ENCODE measurements at regions not wholly inside any gene's neighbourhood (a gene's known extent, or its start where the extent isn't known, plus 50 kb on each side); places are given as distances from the start of the nearest gene placed in this dataset.
"Not testable (repeated sequence)": the region's sequence is repeated elsewhere in the genome, so short reads cannot be mapped to it uniquely, and the experiment has no call there.

DNA sequence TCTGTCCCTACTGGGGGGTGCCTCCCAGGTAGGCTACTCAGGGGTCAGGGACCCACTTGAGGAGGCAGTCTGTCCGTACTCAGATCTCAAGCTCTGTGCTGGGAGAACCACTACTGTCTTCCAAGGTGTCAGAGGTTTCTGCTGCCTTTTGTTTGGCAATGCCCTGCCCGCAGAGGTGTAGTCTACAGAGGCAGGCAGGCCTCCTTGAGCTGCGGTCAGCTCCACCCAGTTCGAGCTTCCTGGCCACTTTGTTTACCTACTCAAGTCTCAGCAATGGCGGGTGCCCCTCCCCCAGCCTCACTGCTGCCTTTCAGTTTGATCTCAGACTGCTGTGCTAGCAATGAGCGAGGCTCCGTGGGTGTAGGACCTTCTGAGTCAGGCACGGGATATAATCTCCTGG lies 263.1 kb upstream of the DAB2 start:
- not testable (repeated sequence) for H3K4me1 Mint-ChIP-seq, H3K36me3 Mint-ChIP-seq

DNA sequence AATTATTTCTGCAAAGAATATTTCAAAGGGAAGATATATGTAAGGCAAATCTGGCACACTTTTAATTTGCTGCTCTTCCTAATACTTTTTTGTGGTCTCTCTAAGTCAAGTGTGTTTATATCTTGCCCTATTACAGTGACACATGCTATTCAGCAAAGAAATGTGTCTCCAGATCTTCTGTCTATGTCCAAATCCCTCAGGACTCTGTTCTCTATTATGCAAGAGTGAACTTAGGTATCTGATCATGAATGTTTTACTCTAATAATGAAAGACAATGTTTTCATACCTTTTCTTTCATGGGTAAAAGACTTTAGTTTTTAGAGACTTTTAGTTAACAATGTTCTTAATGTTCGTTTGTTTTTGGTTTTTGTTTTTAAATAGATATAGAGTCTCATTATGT lies 255.4 kb upstream of the DAB2 start:
- no peaks in the 10 kb centered on the region for H3K9me3 Mint-ChIP-seq
- no peak overlapping the region for H3K4me3 Mint-ChIP-seq
- no peak for ATAC-seq (replicated peaks)

More for the DNA sequence above, 263.1 kb upstream of the DAB2 start:
- not testable (repeated sequence) for H3K4me3 Mint-ChIP-seq; H3K9me3 Mint-ChIP-seq; ATAC-seq (replicated peaks); DNase-seq; H3K27ac Mint-ChIP-seq
- H3K27me3 Mint-ChIP-seq, result peaks cover 16 to 27% of the 10 kb centered on the region in 2 donors

DNA sequence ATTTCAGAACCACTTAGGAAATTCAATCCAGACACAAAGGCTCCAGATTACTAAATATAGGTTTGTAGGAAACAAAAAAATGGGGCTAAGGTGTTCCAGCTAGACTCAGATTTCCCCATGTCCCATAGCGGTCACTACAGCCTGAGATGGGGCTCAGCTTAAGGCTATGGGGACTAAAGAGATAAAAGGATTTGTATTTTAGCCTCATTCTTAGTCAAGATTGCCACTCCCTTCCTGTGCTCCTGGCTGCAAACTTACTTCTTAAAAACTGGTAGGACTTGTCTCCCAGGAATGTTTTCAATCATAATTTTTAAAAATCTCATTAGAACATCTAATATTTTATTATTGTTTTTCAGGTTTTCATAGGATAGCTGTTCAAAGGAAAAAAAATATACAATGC lies 253.8 kb upstream of the DAB2 start:
- no peak for DNase-seq
- Mint-ChIP-seq H3K4me1 (no peaks in the 10 kb centered on the region), H3K36me3 (no peaks in the 10 kb centered on the region), H3K27ac (no peak overlapping the region), H3K27me3 (peaks cover 4 to 6% of the 10 kb centered on the region in 2 donors), H3K4me3 (no peak overlapping the region), H3K9me3 (no peaks in the 10 kb centered on the region)
- ATAC-seq (replicated peaks), result no peak

More for the DNA sequence above, 255.4 kb upstream of the DAB2 start:
- H3K36me3 Mint-ChIP-seq, result no peaks in the 10 kb centered on the region
- no peaks in the 10 kb centered on the region for H3K4me1 Mint-ChIP-seq
- peaks cover 3 to 6% of the 10 kb centered on the region in 2 donors for H3K27me3 Mint-ChIP-seq
- no peak for DNase-seq
- no peak overlapping the region for H3K27ac Mint-ChIP-seq

DNA sequence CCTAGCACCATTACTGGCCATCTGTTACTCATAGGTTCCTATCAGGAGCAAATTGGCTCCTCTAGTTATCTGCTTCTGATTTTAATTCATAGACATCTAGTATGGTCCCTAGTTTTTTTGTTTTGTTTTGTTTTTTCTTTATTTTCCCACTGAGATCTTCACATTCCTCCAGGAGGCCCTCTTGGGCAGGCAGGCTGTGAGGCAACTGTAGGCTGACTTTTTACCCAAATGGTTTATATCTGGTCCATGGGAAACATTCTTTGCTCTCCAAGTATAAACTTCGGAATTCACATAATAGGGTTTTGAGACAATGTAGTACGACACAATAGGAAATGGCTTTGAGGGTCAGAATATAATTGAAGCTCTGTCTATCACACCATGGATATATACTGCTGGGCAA lies 250.9 kb upstream of the DAB2 start:
- DNase-seq, result no peak
- H3K27me3 Mint-ChIP-seq, result peaks cover 4 to 8% of the 10 kb centered on the region in 2 donors
- ATAC-seq (replicated peaks), result no peak
- H3K4me1 Mint-ChIP-seq, result no peaks in the 10 kb centered on the region
- H3K36me3 Mint-ChIP-seq, result no peaks in the 10 kb centered on the region
- no peak overlapping the region for H3K27ac Mint-ChIP-seq
- no peak overlapping the region for H3K4me3 Mint-ChIP-seq
- no peaks in the 10 kb centered on the region for H3K9me3 Mint-ChIP-seq

DNA sequence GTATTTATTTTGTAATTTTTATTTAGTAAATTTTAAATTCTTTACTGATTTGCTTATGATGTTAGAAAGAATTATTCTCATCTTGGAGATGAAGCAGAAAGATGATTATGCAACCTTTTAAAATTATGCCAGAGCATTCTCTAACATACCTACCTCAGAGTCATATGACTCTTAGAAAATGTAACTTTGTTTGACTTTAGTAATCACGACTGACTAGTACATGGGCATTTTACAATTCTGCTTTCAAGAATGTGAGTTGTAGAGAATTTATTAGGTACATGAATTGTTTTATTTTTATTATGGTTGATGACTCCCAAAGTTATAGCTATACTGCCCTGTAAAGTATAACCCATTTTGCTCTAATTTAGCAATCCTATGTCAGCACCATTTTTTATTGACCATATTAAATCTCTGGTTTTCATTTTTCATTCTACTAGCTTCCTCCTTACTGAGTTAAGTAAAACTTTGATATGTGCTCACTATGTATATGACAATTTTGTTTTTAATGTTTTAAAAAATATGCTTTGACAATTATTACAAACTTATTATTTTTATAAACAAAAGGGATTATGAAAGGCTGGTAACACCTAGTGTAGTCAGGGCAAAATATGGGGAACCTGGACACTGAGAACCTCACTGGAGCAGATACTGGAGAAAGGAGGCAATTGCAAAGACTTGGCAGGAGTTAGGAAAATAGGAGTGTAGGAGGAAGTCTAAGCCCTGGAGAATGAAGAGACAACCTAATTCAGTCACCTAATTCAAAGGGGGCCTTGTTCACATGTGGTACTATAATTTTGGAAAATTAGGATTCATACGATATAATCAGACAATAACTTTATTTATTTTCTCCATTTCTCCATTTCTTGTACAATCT lies 249.7 kb upstream of the DAB2 start:
- no peaks in the 10 kb centered on the region for H3K36me3 Mint-ChIP-seq
- H3K4me1 Mint-ChIP-seq, result no peaks in the 10 kb centered on the region
- H3K4me3 Mint-ChIP-seq, result no peak overlapping the region
- peaks cover 4 to 15% of the 10 kb centered on the region in 2 donors for H3K27me3 Mint-ChIP-seq
- ATAC-seq (replicated peaks) (no peak), DNase-seq (no peak)
- no peak overlapping the region for H3K27ac Mint-ChIP-seq
- peaks cover 0 to 1% of the 10 kb centered on the region in 2 donors for H3K9me3 Mint-ChIP-seq

DNA sequence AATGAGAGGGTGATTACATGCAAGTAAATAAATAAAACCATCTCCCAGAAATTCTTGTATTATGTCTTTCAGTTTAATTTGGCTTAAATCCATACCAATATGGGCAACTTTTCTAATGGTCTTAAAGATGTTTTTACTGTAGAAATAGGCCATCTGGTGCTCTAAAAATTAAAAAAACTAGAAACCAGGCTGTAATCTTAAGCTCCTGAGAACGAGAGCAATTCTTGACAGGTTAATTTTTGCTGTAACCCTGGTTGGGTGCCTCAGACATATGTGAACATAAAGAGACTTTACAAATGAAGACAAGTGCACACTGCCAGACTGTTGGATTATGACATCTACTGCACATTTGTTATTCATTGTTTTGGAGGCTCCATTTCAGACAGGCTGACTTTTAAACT lies 246.8 kb upstream of the DAB2 start:
- H3K4me3 Mint-ChIP-seq, result no peak overlapping the region
- DNase-seq, result no peak
- no peaks in the 10 kb centered on the region for H3K36me3 Mint-ChIP-seq
- peaks cover 4 to 9% of the 10 kb centered on the region in 2 donors for H3K27me3 Mint-ChIP-seq
- H3K4me1 Mint-ChIP-seq, result no peaks in the 10 kb centered on the region
- no peak for ATAC-seq (replicated peaks)
- no peak overlapping the region for H3K27ac Mint-ChIP-seq
- H3K9me3 Mint-ChIP-seq, result peaks cover 0 to 1% of the 10 kb centered on the region in 2 donors

DNA sequence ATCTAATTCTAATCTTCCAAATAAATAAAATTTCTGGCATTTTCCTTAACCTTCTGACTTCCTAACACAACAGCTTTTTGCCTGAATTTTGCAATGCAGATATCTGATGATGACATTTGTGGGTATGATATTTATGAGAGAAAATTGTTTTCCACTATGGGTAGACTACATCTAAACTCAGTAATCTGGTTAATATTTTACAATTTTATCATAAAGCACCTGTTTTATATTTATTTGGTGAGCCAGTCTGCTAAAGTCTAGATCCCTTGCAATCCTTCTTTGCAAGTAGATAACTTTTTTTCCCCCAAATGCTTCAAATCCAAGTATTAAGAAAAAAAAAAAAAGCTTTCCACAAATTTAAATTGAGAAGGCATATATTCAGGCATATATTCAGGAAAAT lies 246.2 kb upstream of the DAB2 start:
- Mint-ChIP-seq H3K4me3 (no peak overlapping the region), H3K27me3 (peaks cover 4 to 9% of the 10 kb centered on the region in 2 donors), H3K9me3 (peaks cover 0 to 1% of the 10 kb centered on the region in 2 donors), H3K36me3 (no peaks in the 10 kb centered on the region), H3K4me1 (no peaks in the 10 kb centered on the region), H3K27ac (no peak overlapping the region)
- DNase-seq (no peak), ATAC-seq (replicated peaks) (no peak)

DNA sequence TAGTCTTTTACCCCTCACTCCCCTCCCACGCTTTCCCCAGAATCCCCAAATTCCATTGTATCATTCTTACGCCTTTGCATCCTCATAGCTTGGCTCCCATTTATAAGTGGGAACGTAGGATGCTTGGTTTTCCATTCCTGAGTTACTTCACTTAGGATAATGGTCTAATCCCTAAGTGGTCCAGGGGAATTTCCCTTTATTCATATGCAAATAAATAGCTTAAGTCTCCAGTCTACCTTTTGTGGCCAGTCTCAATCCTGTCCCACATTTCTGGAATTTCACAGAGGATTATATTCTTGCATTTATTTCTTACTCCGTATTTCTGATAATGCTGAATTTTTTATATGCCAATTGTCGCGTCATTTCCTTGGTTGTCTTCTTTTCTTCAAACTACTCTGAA lies 245.6 kb upstream of the DAB2 start:
- Mint-ChIP-seq H3K27me3 (peaks cover 4 to 9% of the 10 kb centered on the region in 2 donors), H3K27ac (no peak overlapping the region), H3K4me1 (no peaks in the 10 kb centered on the region), H3K9me3 (peaks cover 0 to 1% of the 10 kb centered on the region in 2 donors), H3K4me3 (no peak overlapping the region), H3K36me3 (no peaks in the 10 kb centered on the region)
- no peak for DNase-seq
- ATAC-seq (replicated peaks), result no peak

DNA sequence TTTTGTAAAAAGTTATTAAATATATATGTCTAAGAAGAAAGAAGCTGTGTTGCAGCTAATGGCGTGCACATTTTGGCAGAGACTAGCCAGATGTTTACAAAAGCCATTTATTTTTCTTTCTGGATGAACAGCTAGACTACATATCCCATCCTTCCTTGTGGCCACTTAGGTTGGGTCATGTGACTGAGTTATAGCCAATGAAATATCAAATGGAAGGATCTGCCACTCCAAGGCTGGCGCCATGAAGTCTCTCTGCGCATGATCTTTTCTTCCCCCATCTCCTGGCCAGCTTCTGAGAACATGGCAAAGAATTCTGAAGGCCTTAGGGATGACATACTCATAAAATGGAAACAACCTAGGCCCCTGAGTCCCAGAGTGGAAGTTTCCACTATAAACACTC lies 244.2 kb upstream of the DAB2 start:
- Mint-ChIP-seq H3K9me3 (peaks cover 0 to 1% of the 10 kb centered on the region in 2 donors), H3K4me3 (no peak overlapping the region), H3K27me3 (peaks cover 0 to 9% of the 10 kb centered on the region in 2 donors), H3K27ac (no peak overlapping the region), H3K4me1 (no peaks in the 10 kb centered on the region), H3K36me3 (no peaks in the 10 kb centered on the region)
- ATAC-seq (replicated peaks), result no peak
- no peak for DNase-seq

DNA sequence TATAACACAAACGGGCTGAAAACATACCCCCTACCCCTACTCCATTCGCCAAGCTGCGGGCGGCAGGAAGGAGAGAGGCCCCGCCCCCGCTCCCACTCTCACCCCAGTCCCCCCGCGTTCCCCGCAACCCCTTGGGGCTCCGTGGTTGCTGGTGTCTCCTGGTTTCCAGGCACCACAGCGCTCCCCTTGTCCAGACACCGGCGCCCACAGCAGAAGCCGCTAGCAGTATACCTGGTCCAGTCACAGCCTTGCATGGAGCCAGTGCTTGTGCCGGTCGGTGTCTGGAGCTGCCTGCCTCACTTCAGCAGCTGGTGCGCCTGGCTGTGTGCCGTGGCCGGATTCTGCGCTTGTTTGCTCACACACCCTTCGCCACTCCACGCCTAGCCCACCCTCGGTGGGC lies 240.5 kb upstream of the DAB2 start:
- peaks cover 7 to 8% of the 10 kb centered on the region in 2 donors for H3K4me1 Mint-ChIP-seq
- DNase-seq, result no peak
- no peaks in the 10 kb centered on the region for H3K36me3 Mint-ChIP-seq
- no peak overlapping the region for H3K27ac Mint-ChIP-seq
- no peaks in the 10 kb centered on the region for H3K9me3 Mint-ChIP-seq
- H3K4me3 Mint-ChIP-seq, result no peak overlapping the region
- H3K27me3 Mint-ChIP-seq, result peaks cover 0 to 3% of the 10 kb centered on the region in 2 donors
- no peak for ATAC-seq (replicated peaks)

DNA sequence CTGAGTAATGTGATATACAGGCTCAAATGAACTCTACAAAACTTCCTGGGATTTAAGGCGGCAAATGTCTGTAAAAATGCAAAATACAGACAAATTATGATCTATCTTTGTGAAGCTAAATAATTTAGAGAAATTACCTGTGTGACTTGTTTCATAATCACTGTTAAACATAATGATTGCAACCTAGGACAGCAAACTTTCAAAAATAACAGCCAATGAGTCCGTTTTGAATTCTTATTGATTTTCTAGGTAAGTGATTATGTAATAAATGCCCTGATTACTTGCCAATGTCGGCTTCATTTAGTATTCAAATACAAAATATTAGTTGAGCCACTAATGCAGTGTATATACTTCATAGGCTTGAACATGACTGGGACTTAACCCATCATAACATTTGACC lies 238.2 kb upstream of the DAB2 start:
- H3K4me1 Mint-ChIP-seq, result peaks cover 13 to 17% of the 10 kb centered on the region in 2 donors
- peaks cover 0 to 4% of the 10 kb centered on the region in 2 donors for H3K27me3 Mint-ChIP-seq

DNA sequence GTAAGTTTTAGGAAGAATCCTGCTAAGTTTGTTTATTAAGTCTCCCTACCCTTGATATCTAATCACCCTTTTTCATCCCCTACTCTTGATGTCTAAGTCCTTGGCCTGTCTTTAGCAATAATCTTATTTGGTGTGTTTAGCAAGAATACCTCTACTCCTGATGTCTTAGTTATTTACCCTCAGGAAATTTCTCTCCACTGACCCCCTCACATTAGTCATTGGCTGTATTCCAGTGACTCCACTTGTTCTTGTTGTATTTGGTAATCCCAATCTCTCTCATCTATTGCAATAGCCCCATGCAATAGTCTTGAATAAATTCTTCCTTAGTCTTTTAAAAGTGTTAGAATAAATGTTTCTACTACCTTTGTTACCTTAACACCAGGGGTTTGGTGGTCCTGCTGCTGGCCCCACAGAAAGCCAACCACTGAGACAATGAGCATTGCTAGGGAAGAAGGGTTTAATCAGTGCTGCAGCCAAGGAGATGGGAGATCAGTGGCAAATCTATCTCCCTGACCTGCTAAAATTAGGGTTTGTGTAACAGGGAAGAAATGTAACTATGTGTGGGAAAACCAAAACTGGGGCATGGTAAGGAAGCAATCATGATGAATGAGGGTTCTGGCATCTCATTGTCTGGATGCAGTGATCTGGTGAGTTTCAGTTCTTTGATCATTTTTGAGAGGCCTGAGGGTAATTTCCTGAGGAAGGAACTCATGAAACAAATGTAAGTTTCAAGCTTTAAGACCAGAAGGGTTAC lies 236.4 kb upstream of the DAB2 start:
- Mint-ChIP-seq H3K27me3 (peaks cover 0 to 9% of the 10 kb centered on the region in 2 donors), H3K27ac (no peak overlapping the region), H3K4me3 (no peak overlapping the region), H3K4me1 (peaks cover 16 to 25% of the 10 kb centered on the region in 2 donors), H3K36me3 (no peaks in the 10 kb centered on the region), H3K9me3 (no peaks in the 10 kb centered on the region)
- ATAC-seq (replicated peaks) (no peak), DNase-seq (no peak)

More for the DNA sequence above, 238.2 kb upstream of the DAB2 start:
- no peaks in the 10 kb centered on the region for H3K9me3 Mint-ChIP-seq
- no peak overlapping the region for H3K4me3 Mint-ChIP-seq
- H3K36me3 Mint-ChIP-seq, result no peaks in the 10 kb centered on the region
- DNase-seq, result no peak
- H3K27ac Mint-ChIP-seq, result no peak overlapping the region
- no peak for ATAC-seq (replicated peaks)

DNA sequence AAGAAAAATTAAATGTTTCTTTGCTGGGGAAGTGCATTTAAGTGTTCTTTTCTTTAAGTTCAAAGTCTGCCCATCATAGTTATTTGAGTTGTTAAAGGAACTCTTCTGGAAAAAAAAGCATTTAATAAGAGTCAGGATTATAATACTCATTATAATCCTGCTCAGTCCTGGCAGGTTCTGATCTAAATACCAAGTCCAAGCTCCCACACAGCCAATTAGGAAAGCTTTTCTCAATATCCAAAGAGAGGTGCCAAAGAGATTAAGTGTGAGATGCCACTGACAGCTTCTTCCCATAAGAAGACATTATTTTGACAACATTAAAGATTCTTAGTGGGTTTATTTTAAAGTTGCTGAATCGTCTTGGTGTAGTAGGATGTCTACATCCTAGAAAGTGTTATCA lies 235.2 kb upstream of the DAB2 start:
- H3K27ac Mint-ChIP-seq, result no peak overlapping the region

DNA sequence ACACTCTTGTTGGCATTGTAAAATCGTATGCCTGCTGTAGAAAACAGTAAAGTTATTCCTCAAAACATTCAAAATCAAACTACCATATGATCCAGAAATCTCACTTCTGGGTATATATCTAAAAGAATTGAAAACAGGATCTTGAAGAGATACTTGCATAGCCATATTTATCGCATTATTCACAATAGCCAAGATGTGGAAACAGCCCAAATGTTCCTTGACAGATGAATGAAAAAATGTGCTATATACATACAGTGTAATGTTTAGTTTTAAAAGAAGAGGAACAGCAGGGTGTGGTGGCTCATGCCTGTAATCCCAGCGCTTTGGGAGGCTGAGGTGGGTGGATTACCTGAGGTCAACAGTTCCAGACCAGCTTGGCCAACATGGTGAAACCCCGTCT lies 234.1 kb upstream of the DAB2 start:
- ATAC-seq (replicated peaks), result no peak
- H3K4me1 Mint-ChIP-seq, result peaks cover 16 to 25% of the 10 kb centered on the region in 2 donors
- H3K4me3 Mint-ChIP-seq, result no peak overlapping the region
- no peak for DNase-seq
- peaks cover 5 to 12% of the 10 kb centered on the region in 2 donors for H3K27me3 Mint-ChIP-seq
- no peak overlapping the region for H3K27ac Mint-ChIP-seq
- no peaks in the 10 kb centered on the region for H3K9me3 Mint-ChIP-seq
- no peaks in the 10 kb centered on the region for H3K36me3 Mint-ChIP-seq

More for the DNA sequence above, 235.2 kb upstream of the DAB2 start:
- Mint-ChIP-seq H3K4me3 (no peak overlapping the region), H3K36me3 (no peaks in the 10 kb centered on the region), H3K4me1 (peaks cover 16 to 25% of the 10 kb centered on the region in 2 donors), H3K27me3 (peaks cover 0 to 12% of the 10 kb centered on the region in 2 donors), H3K9me3 (no peaks in the 10 kb centered on the region)
- ATAC-seq (replicated peaks) (no peak), DNase-seq (no peak)

DNA sequence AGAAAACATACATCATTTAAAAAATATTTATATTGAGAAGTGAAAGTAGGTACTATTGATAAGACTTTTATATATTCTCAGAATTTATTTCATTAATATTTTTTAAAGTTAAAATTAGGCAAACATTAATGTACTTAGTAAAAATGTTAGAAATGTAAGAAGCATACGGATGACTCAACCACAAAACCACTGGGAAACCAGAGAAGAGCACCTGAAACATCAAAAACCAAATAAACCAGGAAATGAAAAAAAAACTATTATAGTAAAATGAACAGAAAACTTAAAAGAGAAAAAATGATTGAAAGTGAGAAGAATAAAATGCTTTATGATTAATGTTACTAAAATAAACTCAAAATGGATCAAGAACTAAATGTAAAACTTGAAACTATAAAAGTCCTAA lies 233.2 kb upstream of the DAB2 start:
- Mint-ChIP-seq H3K9me3 (no peaks in the 10 kb centered on the region), H3K36me3 (no peaks in the 10 kb centered on the region), H3K4me1 (peaks cover 16 to 25% of the 10 kb centered on the region in 2 donors), H3K27me3 (peaks cover 5 to 12% of the 10 kb centered on the region in 2 donors), H3K27ac (no peak overlapping the region), H3K4me3 (no peak overlapping the region)
- ATAC-seq (replicated peaks) (peak; percentile 48 to 55), DNase-seq (no peak)

All from stimulated activated naive B cell treated with anti-CD40 and anti-IgM and Interleukin-4, amounts not matched to agents 10 μg/mL and 1 μg/mL and 100 μg/mL, for 72 hours (primary cell).